ENCODE measurements at regions not wholly inside any gene's neighbourhood (a gene's known extent, or its start where the extent isn't known, plus 50 kb on each side); places are given as distances from the start of the nearest gene placed in this dataset.
"Not testable (repeated sequence)": the region's sequence is repeated elsewhere in the genome, so short reads cannot be mapped to it uniquely, and the experiment has no call there.

- H3K36me3 ChIP-seq: no peaks in the 10 kb centered on the region
- intact Hi-C loops (cut with DNase I; ENCODE audit: low total_unique reads): no loop called here
- no peak for TF ChIP-seq POLR2AphosphoS5 (IDR thresholded peaks at IDR 0.05)
- no peak for TF ChIP-seq POLR2A (IDR thresholded peaks at IDR 0.05)
- TF ChIP-seq CTCF (IDR thresholded peaks at IDR 0.05): no peak
- H3K27ac ChIP-seq: no peak overlapping the region
- DNase-seq (ENCODE audit: low spot score in 2 of 2): no peak
- H3K4me1 ChIP-seq: no peaks in the 10 kb centered on the region
- H3K27me3 ChIP-seq: no peaks in the 10 kb centered on the region
- no peaks in the 10 kb centered on the region for H3K9me3 ChIP-seq
- no peak overlapping the region for H3K4me3 ChIP-seq
Observed at GRCh38 chr5:111926026-111926425, 169.0 kb upstream of the NREP start.

GRCh38 chr5:111922344-111922743 lies 165.3 kb upstream of the NREP start:
- Histone ChIP-seq H3K4me1 (no peaks in the 10 kb centered on the region), H3K36me3 (no peaks in the 10 kb centered on the region), H3K27me3 (no peaks in the 10 kb centered on the region), H3K4me3 (no peak overlapping the region), H3K27ac (no peak overlapping the region), H3K9me3 (no peaks in the 10 kb centered on the region)
- TF ChIP-seq POLR2A (IDR thresholded peaks at IDR 0.05) (no peak), CTCF (IDR thresholded peaks at IDR 0.05) (no peak), POLR2AphosphoS5 (IDR thresholded peaks at IDR 0.05) (no peak)
- no peak for DNase-seq (ENCODE audit: low spot score in 2 of 2)
- intact Hi-C loops (cut with DNase I; ENCODE audit: low total_unique reads): no loop called here

GRCh38 chr5:111921691-111922090 lies 164.7 kb upstream of the NREP start:
- DNase-seq (ENCODE audit: low spot score in 2 of 2); H3K27me3 ChIP-seq; H3K27ac ChIP-seq; H3K4me1 ChIP-seq; intact Hi-C loops (cut with DNase I; ENCODE audit: low total_unique reads); H3K36me3 ChIP-seq; H3K4me3 ChIP-seq; H3K9me3 ChIP-seq: not testable (repeated sequence)

GRCh38 chr5:111914966-111915636 lies 158.1 kb upstream of the NREP start:
- H3K27me3 ChIP-seq: no peaks in the 10 kb centered on the region
- H3K4me1 ChIP-seq: no peaks in the 10 kb centered on the region
- no peak for TF ChIP-seq POLR2A (IDR thresholded peaks at IDR 0.05)
- TF ChIP-seq POLR2AphosphoS5 (IDR thresholded peaks at IDR 0.05): no peak
- no peak for TF ChIP-seq CTCF (IDR thresholded peaks at IDR 0.05)
- intact Hi-C loops (cut with DNase I; ENCODE audit: low total_unique reads): no loop called here
- no peak for DNase-seq (ENCODE audit: low spot score in 2 of 2)
- no peak overlapping the region for H3K4me3 ChIP-seq
- H3K27ac ChIP-seq: no peak overlapping the region
- H3K36me3 ChIP-seq: no peaks in the 10 kb centered on the region
- peaks cover 0 to 12% of the 10 kb centered on the region in 2 donors for H3K9me3 ChIP-seq

GRCh38 chr5:111902436-111902835 lies 145.4 kb upstream of the NREP start:
- Histone ChIP-seq H3K36me3 (no peaks in the 10 kb centered on the region), H3K27me3 (no peaks in the 10 kb centered on the region), H3K27ac (no peak overlapping the region), H3K9me3 (peaks cover 0 to 16% of the 10 kb centered on the region in 2 donors), H3K4me3 (no peak overlapping the region), H3K4me1 (no peaks in the 10 kb centered on the region)
- TF ChIP-seq CTCF (IDR thresholded peaks at IDR 0.05) (no peak), POLR2AphosphoS5 (IDR thresholded peaks at IDR 0.05) (no peak), POLR2A (IDR thresholded peaks at IDR 0.05) (no peak)
- intact Hi-C loops (cut with DNase I; ENCODE audit: low total_unique reads): no loop called here
- DNase-seq (ENCODE audit: low spot score in 2 of 2): no peak

- intact Hi-C loops (cut with DNase I; ENCODE audit: low total_unique reads): no loop called here
- Histone ChIP-seq H3K27me3 (no peaks in the 10 kb centered on the region), H3K4me1 (no peaks in the 10 kb centered on the region), H3K36me3 (no peaks in the 10 kb centered on the region), H3K4me3 (no peak overlapping the region), H3K27ac (no peak overlapping the region), H3K9me3 (peaks cover 0 to 16% of the 10 kb centered on the region in 2 donors)
- no peak for DNase-seq (ENCODE audit: low spot score in 2 of 2)
- TF ChIP-seq POLR2A (IDR thresholded peaks at IDR 0.05) (no peak), CTCF (IDR thresholded peaks at IDR 0.05) (no peak), POLR2AphosphoS5 (IDR thresholded peaks at IDR 0.05) (no peak)
Observed at GRCh38 chr5:111901296-111901695, 144.3 kb upstream of the NREP start.
